WTC11 (cell line): ENCODE measurements at regions not wholly inside any gene's neighbourhood (a gene's known extent, or its start where the extent isn't known, plus 50 kb on each side); places are given as distances from the start of the nearest gene placed in this dataset.

Source experiments
- ATAC-seq: fragments of 200-7000 bp; cut with Tn5 transposase; 2 replicates; pipeline ENCODE4 v1.10.0; 2021; ENCODE audit warnings: mild to moderate bottlenecking, moderate library complexity
- CTCF ChIA-PET: fragments of 300-600 bp; sonication (Branson Sonifier 250); formaldehyde crosslinking; loops from one replicate; lab custom pipeline; 2021; ENCODE audit warnings: antibody characterized with exemption; lab: Charles Lee
- POLR2A ChIA-PET: fragments of 350-600 bp; sonication (Branson Sonifier 250); formaldehyde crosslinking; loops from one replicate; lab custom pipeline; 2021; ENCODE audit warnings: antibody characterized with exemption; lab: Charles Lee
- DNase-seq: peaks from one replicate; pipeline ENCODE4 v3.0.0; 2021; ENCODE audit warnings: low spot score
- H3K27ac Mint-ChIP-seq: 2 replicates; pipeline ENCODE4 v1.8.0; 2021; ENCODE audit warnings: mixed read lengths
- H3K27me3 Mint-ChIP-seq: 2 replicates; pipeline ENCODE4 v1.8.0; 2021; ENCODE audit warnings: low read depth, mild to moderate bottlenecking, moderate library complexity, mixed read lengths
- H3K36me3 Mint-ChIP-seq: 2 replicates; pipeline ENCODE4 v1.8.0; 2021; ENCODE audit warnings: mixed read lengths
- H3K4me1 Mint-ChIP-seq: 2 replicates; pipeline ENCODE4 v1.8.0; 2022; ENCODE audit warnings: mixed read lengths
- H3K4me3 Mint-ChIP-seq: 2 replicates; pipeline ENCODE4 v1.8.0; 2021; ENCODE audit warnings: mild to moderate bottlenecking, moderate library complexity, mixed read lengths
- H3K9me3 Mint-ChIP-seq: 2 replicates; pipeline ENCODE4 v1.8.0; 2021; ENCODE audit warnings: mixed read lengths
- ATF6 ChIP-seq: sonication (generic); formaldehyde crosslinking; IDR thresholded peaks from 2 replicates; pipeline ENCODE4 v1.8.1; 2023; ENCODE audit warnings: mild to moderate bottlenecking, missing genetic modification reagents
- CDX4 ChIP-seq: fragments of 250-450 bp; sonication (Bioruptor Pico); IDR thresholded peaks from 2 replicates; pipeline ENCODE4 v1.9.0; 2021; ENCODE audit warnings: moderate library complexity, mild to moderate bottlenecking, inconsistent platforms, borderline replicate concordance
- CREB1 ChIP-seq: sonication (generic); formaldehyde crosslinking; IDR thresholded peaks from 2 replicates; pipeline ENCODE4 v1.8.0; 2023; ENCODE audit warnings: mild to moderate bottlenecking, missing genetic modification reagents
- E2F4 ChIP-seq: sonication (generic); formaldehyde crosslinking; IDR thresholded peaks from 2 replicates; pipeline ENCODE4 v1.8.1; 2022; ENCODE audit warnings: low read depth, mild to moderate bottlenecking, moderate library complexity, missing genetic modification reagents, borderline replicate concordance
- E2F5 ChIP-seq: sonication (generic); formaldehyde crosslinking; IDR thresholded peaks from 2 replicates; pipeline ENCODE4 v1.8.1; 2022; ENCODE audit warnings: mild to moderate bottlenecking, moderate library complexity, missing genetic modification reagents
- EMX1 ChIP-seq: fragments of 250-450 bp; sonication (Bioruptor Pico); IDR thresholded peaks from 2 replicates; pipeline ENCODE4 v1.8.0; 2021; ENCODE audit warnings: mild to moderate bottlenecking
- ERG ChIP-seq: fragments of 250-450 bp; sonication (Bioruptor Pico); IDR thresholded peaks from 2 replicates; pipeline ENCODE4 v1.8.0; 2021; ENCODE audit warnings: mild to moderate bottlenecking
- FOXK1 ChIP-seq: sonication (generic); formaldehyde crosslinking; IDR thresholded peaks from 2 replicates; pipeline ENCODE4 v1.8.0; 2022; ENCODE audit warnings: mild to moderate bottlenecking, moderate library complexity, missing genetic modification reagents
- FOXP4 ChIP-seq: sonication (generic); formaldehyde crosslinking; IDR thresholded peaks from 2 replicates; pipeline ENCODE4 v1.8.0; 2022; ENCODE audit warnings: mild to moderate bottlenecking, missing genetic modification reagents
- JUN ChIP-seq: sonication (generic); formaldehyde crosslinking; IDR thresholded peaks from 2 replicates; pipeline ENCODE4 v1.8.0; 2023; ENCODE audit warnings: mild to moderate bottlenecking, missing genetic modification reagents
- MXD4 ChIP-seq: fragments of 250-450 bp; sonication (Bioruptor Pico); IDR thresholded peaks from 2 replicates; pipeline ENCODE4 v1.8.0; 2021; ENCODE audit warnings: mild to moderate bottlenecking, moderate library complexity, borderline replicate concordance
- MYBL2 ChIP-seq: sonication (generic); formaldehyde crosslinking; IDR thresholded peaks from 2 replicates; pipeline ENCODE4 v1.8.1; 2023; ENCODE audit warnings: mild to moderate bottlenecking, moderate library complexity, missing genetic modification reagents
- OVOL2 ChIP-seq: fragments of 250-450 bp; sonication (Bioruptor Pico); IDR thresholded peaks from 2 replicates; pipeline ENCODE4 v1.9.0; 2021; ENCODE audit warnings: mild to moderate bottlenecking, borderline replicate concordance
- SMAD4 ChIP-seq: sonication (generic); formaldehyde crosslinking; IDR thresholded peaks from 2 replicates; pipeline ENCODE4 v1.8.0; 2022; ENCODE audit warnings: mild to moderate bottlenecking, missing genetic modification reagents
- TEAD4 ChIP-seq: sonication (generic); formaldehyde crosslinking; IDR thresholded peaks from 2 replicates; pipeline ENCODE4 v1.8.0; 2022; ENCODE audit warnings: mild to moderate bottlenecking, missing genetic modification reagents
- ZBTB21 ChIP-seq: sonication (generic); formaldehyde crosslinking; IDR thresholded peaks from 2 replicates; pipeline ENCODE4 v1.8.1; 2023; ENCODE audit warnings: mild to moderate bottlenecking, missing genetic modification reagents, borderline replicate concordance
- ZNF219 ChIP-seq: sonication (generic); formaldehyde crosslinking; IDR thresholded peaks from 2 replicates; pipeline ENCODE4 v1.8.0; 2023; ENCODE audit warnings: missing genetic modification reagents, mild to moderate bottlenecking, borderline replicate concordance
- ZNF396 ChIP-seq: fragments of 250-450 bp; sonication (Bioruptor Pico); IDR thresholded peaks from 2 replicates; pipeline ENCODE4 v1.8.0; 2021; ENCODE audit warnings: mild to moderate bottlenecking, moderate library complexity, borderline replicate concordance
- ZNF416 ChIP-seq: fragments of 250-450 bp; sonication (Bioruptor Pico); IDR thresholded peaks from 2 replicates; pipeline ENCODE4 v1.9.0; 2021; ENCODE audit warnings: mild to moderate bottlenecking, inconsistent platforms
- ZNF671 ChIP-seq: fragments of 250-450 bp; sonication (Bioruptor Pico); IDR thresholded peaks from 2 replicates; pipeline ENCODE4 v1.8.0; 2021; ENCODE audit warnings: mild to moderate bottlenecking

- POLR2A ChIA-PET, result no interaction called here
These were observed 256.3 kb upstream of the PKDCC start for GRCh38 chr2:41791523-41791922.

GRCh38 chr2:41803361-41803760 lies 244.5 kb upstream of the PKDCC start:
- ChIA-PET POLR2A (no interaction called here), CTCF (no interaction called here)

More at GRCh38 chr2:41791523-41791922, 256.3 kb upstream of the PKDCC start:
- H3K4me3 Mint-ChIP-seq, result no peak overlapping the region
- H3K4me1 Mint-ChIP-seq, result no peaks in the 10 kb centered on the region
- H3K27me3 Mint-ChIP-seq, result no peaks in the 10 kb centered on the region
- H3K36me3 Mint-ChIP-seq, result 0 out of 2 replicates have a peak, but pooled peaks cover 4% of the 10 kb centered on the region
- CTCF ChIA-PET, result no interaction called here
- H3K27ac Mint-ChIP-seq, result no peak overlapping the region
- 0 out of 2 replicates have a peak, but pooled peaks have one; percentile 38 for TF ChIP-seq JUN (CRISPR knock-in tag)
- TF ChIP-seq FOXK1 (CRISPR knock-in tag), result no peak
- peak; percentile 73; the same call in 1 of the 2 replicates for TF ChIP-seq TEAD4 (CRISPR knock-in tag)
- TF ChIP-seq, all 79 proteins: peak for 2
- ATAC-seq (0 out of 2 replicates have a peak, but pooled peaks have one; percentile 28), DNase-seq (peak; percentile 35)
- peaks cover 4% of the 10 kb centered on the region for H3K9me3 Mint-ChIP-seq

GRCh38 chr2:41806286-41806685 lies 241.5 kb upstream of the PKDCC start:
- CTCF ChIA-PET, result interaction anchor here (1.0 kb wide), 2 partner anchors 21 to 281 kb away, joined by 4 read pairs; no protein-coding TSS in a partner anchor
- POLR2A ChIA-PET, result no interaction called here
- Mint-ChIP-seq H3K9me3 (peaks cover 13% of the 10 kb centered on the region), H3K4me3 (no peak overlapping the region), H3K27ac (no peak overlapping the region), H3K27me3 (no peaks in the 10 kb centered on the region; the same call in 1 of the 2 replicates), H3K4me1 (no peaks in the 10 kb centered on the region), H3K36me3 (peaks cover 5% of the 10 kb centered on the region; the same call in 1 of the 2 replicates)
- ATAC-seq (no peak), DNase-seq (no peak)
- TF ChIP-seq ERG (CRISPR knock-in tag) (no peak), MYBL2 (no peak), CREB1 (CRISPR knock-in tag) (no peak), SMAD4 (CRISPR knock-in tag) (no peak), FOXP4 (CRISPR knock-in tag) (no peak), ZBTB21 (no peak)

More at GRCh38 chr2:41803361-41803760, 244.5 kb upstream of the PKDCC start:
- DNase-seq, result no peak
- Mint-ChIP-seq H3K27me3 (no peaks in the 10 kb centered on the region; the same call in 1 of the 2 replicates), H3K9me3 (peaks cover 33% of the 10 kb centered on the region), H3K27ac (no peak overlapping the region), H3K4me3 (no peak overlapping the region), H3K4me1 (0 out of 2 replicates have a peak, but pooled peaks cover 2% of the 10 kb centered on the region), H3K36me3 (peaks cover 14% of the 10 kb centered on the region; the same call in 1 of the 2 replicates)
- TF ChIP-seq EMX1 (CRISPR knock-in tag), result no peak
- no peak for TF ChIP-seq MYBL2
- no peak for TF ChIP-seq ZNF416 (CRISPR knock-in tag)
- TF ChIP-seq ZBTB21, result no peak
- no peak for TF ChIP-seq OVOL2 (CRISPR knock-in tag)
- no peak for TF ChIP-seq CDX4 (CRISPR knock-in tag)
- TF ChIP-seq CREB1 (CRISPR knock-in tag), result no peak
- TF ChIP-seq ZNF219 (CRISPR knock-in tag), result no peak
- TF ChIP-seq ZNF671 (CRISPR knock-in tag), result no peak
- no peak for TF ChIP-seq MXD4 (CRISPR knock-in tag)
- no peak for TF ChIP-seq SMAD4 (CRISPR knock-in tag)
- TF ChIP-seq ZNF396 (CRISPR knock-in tag), result no peak
- no peak for TF ChIP-seq ATF6 (CRISPR knock-in tag)
- TF ChIP-seq E2F5 (CRISPR knock-in tag), result no peak
- no peak for TF ChIP-seq E2F4 (CRISPR knock-in tag)
- ATAC-seq, result no peak
